ENCODE measurements at regions not wholly inside any gene's neighbourhood (a gene's known extent, or its start where the extent isn't known, plus 50 kb on each side); places are given as distances from the start of the nearest gene placed in this dataset.
A peak's percentile ranks its signal among the peaks of the same experiment; 100 is the strongest.
"Not testable (repeated sequence)": the region's sequence is repeated elsewhere in the genome, so short reads cannot be mapped to it uniquely, and the experiment has no call there.

- no peak for DNase-seq
- in situ Hi-C loops (cut with MboI; ENCODE audit: low pct_unique_long_range_greater_than_20kb, low sequenced_read_pairs) = no loop called here
Measured at GRCh38 chr12:114847441-114848035, 163.6 kb upstream of the TBX3 start.

- in situ Hi-C loops (cut with MboI; ENCODE audit: low pct_unique_long_range_greater_than_20kb, low sequenced_read_pairs) = no loop called here
- no peak for DNase-seq
Measured at GRCh38 chr12:114846771-114847170, 162.8 kb upstream of the TBX3 start.

DNA sequence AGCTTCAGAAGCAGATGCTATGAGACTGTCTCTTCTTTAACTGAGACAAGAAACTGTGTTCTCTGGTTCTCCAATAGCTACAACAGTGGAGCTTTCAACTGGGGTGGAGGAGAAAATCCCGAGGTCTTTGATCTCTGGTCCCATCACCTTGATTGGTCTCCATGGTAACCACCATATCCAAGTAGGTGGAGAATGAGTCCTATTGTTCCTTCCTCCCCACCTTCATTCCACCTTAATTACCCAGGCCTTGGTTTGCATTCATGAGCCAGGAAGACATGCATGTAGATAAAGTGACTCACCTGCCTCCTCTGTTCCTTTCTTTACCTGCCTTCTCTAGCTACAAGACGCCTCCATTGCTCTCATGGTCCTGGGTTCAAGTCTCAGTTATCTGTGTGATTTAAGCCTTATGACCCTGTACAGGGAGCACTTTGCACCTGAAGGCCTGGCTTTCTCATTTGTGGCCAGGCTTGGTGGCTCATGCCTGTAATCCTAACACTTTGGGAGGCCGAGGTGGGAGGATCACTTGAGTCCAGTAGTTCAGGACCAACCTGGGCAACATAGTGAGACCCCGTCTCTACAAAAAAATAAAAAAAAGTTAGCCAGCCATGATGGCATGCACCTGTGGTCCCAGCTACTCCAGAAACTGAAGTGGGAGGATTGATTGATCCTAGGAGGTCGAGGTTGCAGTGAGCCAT lies 157.7 kb upstream of the TBX3 start:
- DNase-seq = no peak
- in situ Hi-C loops (cut with MboI; ENCODE audit: low pct_unique_long_range_greater_than_20kb, low sequenced_read_pairs) = no loop called here

DNA sequence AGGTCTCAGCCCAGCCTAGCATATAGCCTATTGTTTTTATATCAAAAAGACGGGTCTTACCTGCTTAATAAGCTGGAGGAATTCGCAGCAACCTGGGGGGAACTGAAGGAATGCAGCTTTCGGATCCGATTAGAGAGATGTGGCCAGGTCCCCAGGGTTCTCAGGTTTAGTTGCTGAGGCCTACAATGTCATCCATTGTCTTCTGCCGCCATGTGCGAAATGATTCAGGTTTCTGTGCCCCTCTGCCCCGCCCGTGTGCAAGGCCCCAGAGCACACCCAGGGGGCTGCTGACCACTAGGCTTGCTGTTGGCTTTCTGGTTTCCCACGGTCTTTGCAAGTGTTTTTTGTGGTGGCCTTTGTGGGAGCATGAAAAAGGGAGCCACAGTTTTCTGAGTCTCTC lies 154.5 kb upstream of the TBX3 start:
- no peak for DNase-seq
- in situ Hi-C loops (cut with MboI; ENCODE audit: low pct_unique_long_range_greater_than_20kb, low sequenced_read_pairs) = no loop called here

DNA sequence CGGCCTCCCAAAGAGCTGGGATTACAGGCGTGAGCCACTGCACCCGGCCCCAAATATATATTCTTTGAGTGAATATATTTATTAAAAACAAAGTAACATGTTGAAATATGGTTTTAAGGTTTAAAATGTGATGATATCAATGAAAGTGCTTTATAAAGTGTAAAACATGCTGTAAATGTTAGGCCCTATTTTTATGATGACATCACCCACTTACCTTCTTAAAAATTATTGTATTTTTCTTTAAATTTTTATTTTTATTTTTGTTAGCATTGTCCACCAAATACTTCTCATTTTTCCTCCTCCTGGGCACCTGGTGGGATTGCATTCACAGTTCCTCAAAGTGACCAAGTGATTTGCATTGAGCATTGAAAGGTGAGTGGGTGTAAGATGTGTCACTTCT lies 152.6 kb upstream of the TBX3 start:
- no peak for DNase-seq
- in situ Hi-C loops (cut with MboI; ENCODE audit: low pct_unique_long_range_greater_than_20kb, low sequenced_read_pairs) = no loop called here

DNA sequence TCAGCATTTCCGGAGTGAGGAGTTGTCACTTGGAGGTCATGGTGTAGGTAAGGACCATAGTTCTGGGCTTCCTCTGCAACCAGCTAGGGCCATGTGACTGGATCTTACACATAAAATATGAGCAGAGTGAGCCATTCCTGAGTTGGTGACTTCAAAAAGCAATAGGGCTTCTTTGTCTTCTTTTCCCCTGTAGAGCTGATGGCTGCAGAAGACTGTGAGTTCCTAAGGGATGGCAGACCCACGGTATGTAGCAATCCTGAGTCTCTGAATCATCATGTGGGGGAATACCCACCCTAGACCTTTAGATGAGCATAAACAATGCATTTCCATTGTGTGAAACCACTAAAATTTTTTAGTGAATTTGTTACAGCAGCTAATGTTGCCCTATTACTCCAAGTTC lies 151.1 kb upstream of the TBX3 start:
- no peak for DNase-seq
- in situ Hi-C loops (cut with MboI; ENCODE audit: low pct_unique_long_range_greater_than_20kb, low sequenced_read_pairs) = no loop called here

DNA sequence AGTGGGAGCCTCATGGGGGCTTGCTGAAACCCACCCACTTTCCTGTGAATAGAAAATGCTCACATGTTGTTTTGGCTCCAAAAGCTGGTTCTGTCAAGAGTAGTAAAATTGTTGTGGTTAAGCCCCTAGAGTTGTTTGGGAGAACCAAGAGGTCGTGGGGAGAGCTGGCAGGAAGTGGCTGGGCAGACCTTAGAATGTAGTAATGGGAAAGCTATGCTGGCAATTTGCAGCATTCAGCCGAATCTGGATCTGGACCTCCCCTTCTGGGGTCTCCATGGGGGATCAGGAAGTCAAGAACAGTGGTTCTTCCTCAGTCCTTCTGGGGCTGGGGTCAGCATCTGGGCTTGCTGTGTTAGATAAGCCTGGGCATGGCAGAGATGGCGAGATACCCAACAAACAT lies 150.6 kb upstream of the TBX3 start:
- in situ Hi-C loops (cut with MboI; ENCODE audit: low pct_unique_long_range_greater_than_20kb, low sequenced_read_pairs) = no loop called here
- DNase-seq = no peak

GRCh38 chr12:114829833-114830232 lies 145.9 kb upstream of the TBX3 start:
- in situ Hi-C loops (cut with MboI; ENCODE audit: low pct_unique_long_range_greater_than_20kb, low sequenced_read_pairs) = no loop called here
- DNase-seq = no peak

- DNase-seq; in situ Hi-C loops (cut with MboI; ENCODE audit: low pct_unique_long_range_greater_than_20kb, low sequenced_read_pairs): not testable (repeated sequence)
Measured at GRCh38 chr12:114829244-114829643, 145.3 kb upstream of the TBX3 start.

DNA sequence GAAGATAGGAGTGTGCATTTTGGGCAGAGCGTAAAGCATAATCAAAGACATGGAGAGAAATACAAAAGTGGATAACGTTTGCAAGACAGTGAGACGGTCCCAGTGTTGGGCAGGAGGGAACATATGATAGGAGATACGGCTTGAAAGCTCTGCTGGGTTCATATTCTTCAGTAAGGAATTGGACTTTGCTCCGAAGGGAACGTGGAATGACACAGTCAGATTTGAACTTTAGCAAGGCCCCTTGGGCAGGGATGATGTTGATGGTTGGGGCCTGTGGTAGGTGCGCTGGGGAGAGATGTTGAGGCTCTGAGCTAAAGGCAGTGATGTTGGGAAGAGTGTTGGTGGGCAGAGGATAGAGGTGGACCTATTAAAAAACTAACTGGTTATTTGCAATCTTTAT lies 143.5 kb upstream of the TBX3 start:
- no peak for DNase-seq
- in situ Hi-C loops (cut with MboI; ENCODE audit: low pct_unique_long_range_greater_than_20kb, low sequenced_read_pairs) = no loop called here

GRCh38 chr12:114826244-114826643 lies 142.3 kb upstream of the TBX3 start:
- in situ Hi-C loops (cut with MboI; ENCODE audit: low pct_unique_long_range_greater_than_20kb, low sequenced_read_pairs) = no loop called here

DNA sequence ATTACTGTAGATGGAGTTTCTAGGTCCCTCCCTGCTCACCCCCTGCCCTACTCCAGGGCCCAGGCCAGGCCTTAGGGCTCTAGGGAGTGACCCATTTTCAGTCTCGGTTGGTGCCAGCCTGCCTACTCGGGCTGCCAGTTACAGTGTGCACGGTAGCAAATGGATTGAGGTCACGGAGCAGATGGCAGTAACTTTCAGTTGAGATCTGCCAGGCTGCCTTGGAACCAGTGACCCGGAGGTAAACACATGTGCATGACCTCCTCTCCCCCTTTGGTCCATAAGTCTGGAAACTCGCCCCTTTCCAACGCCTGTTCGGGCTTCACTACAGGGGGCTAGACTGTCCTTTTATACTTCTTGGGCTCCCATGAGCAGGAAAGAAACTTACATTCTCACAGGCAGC lies 139.7 kb upstream of the TBX3 start:
- no peak for DNase-seq
- in situ Hi-C loops (cut with MboI; ENCODE audit: low pct_unique_long_range_greater_than_20kb, low sequenced_read_pairs) = no loop called here

More at GRCh38 chr12:114826244-114826643, 142.3 kb upstream of the TBX3 start:
- DNase-seq = no peak

- no peak for DNase-seq
- in situ Hi-C loops (cut with MboI; ENCODE audit: low pct_unique_long_range_greater_than_20kb, low sequenced_read_pairs) = no loop called here
Measured at GRCh38 chr12:114821570-114821969, 137.6 kb upstream of the TBX3 start.

- DNase-seq = no peak
- in situ Hi-C loops (cut with MboI; ENCODE audit: low pct_unique_long_range_greater_than_20kb, low sequenced_read_pairs) = no loop called here
Measured at GRCh38 chr12:114820796-114821195, 136.8 kb upstream of the TBX3 start.

DNA sequence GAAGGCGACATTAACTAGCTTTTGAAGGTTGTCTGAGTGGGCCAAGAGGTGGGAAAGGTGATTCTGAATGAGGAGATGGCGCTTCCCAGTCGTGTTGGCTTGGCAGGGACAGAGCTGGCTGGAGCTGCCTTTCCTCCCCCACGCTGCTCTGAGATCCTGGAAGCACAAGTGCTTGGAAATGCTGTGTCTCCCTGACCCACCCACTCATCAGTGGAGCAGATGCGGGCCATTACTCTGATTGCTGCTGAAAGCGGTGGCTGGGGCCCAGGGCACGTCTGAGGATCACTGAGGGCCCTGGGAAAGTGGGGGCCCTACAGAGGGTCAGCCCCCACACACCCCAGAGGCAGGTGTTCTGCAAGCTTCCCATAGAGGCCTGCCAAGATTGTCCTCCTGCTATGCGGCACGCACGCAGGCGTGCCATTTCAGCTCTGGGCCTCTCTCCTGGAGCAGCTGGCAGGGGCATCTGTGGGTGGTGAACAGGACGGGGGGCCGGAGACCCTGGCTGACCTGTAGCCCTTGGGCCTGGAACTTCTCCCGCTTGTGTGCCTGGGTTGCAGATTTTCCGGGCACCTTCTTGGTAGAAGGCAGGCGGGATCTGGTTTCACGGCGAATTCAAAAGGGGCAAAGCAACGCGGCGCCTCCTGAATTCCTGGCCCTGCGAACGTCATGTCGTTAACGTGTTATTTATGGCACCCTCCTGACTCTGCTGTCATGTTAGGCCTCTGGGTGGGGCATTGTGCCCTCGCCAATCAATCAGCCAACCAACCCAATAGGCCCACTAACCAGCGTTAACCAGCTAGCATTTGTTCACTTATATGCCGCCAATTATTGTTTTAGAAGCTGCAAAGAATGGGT lies 133.8 kb upstream of the TBX3 start:
- in situ Hi-C loops (cut with MboI; ENCODE audit: low pct_unique_long_range_greater_than_20kb, low sequenced_read_pairs) = no loop called here
- DNase-seq = no peak

DNA sequence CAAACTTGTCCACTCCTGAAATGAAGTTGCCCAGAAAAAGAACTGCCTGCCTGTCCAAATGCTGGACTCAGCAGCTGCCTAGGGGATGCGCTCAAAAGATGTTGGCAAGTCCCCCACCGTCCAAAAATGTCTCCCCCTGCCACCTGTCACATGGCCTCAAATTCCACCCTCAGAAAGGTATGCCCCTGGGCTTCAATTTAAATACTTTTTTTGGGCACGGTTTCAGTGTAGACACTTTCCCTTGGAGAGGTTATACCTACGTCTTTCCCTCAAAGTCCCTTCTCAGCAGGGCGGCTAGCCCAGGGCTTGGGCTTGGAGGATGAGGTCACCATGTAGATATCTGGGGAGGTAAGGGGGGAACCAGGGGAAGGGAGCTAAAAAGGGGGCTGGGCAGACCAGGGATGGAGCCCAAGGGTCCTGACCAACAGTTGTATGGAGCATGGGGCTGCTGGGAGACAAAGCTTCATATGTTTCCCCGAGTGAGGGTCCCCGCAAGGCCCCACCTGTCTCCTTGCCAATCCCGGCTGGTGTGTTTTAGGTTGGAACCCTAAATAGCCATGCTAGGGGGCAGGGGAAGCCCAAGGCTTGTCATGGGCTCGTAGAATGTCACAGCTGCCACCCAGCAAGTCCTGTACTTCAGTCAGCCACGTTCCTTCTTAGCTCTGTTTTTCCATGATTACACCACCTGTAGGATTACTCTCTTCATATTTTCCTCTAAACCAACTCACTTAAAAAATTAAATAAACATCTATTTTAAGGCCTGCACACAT lies 131.2 kb upstream of the TBX3 start:
- in situ Hi-C loops (cut with MboI; ENCODE audit: low pct_unique_long_range_greater_than_20kb, low sequenced_read_pairs) = no loop called here
- no peak for DNase-seq

DNA sequence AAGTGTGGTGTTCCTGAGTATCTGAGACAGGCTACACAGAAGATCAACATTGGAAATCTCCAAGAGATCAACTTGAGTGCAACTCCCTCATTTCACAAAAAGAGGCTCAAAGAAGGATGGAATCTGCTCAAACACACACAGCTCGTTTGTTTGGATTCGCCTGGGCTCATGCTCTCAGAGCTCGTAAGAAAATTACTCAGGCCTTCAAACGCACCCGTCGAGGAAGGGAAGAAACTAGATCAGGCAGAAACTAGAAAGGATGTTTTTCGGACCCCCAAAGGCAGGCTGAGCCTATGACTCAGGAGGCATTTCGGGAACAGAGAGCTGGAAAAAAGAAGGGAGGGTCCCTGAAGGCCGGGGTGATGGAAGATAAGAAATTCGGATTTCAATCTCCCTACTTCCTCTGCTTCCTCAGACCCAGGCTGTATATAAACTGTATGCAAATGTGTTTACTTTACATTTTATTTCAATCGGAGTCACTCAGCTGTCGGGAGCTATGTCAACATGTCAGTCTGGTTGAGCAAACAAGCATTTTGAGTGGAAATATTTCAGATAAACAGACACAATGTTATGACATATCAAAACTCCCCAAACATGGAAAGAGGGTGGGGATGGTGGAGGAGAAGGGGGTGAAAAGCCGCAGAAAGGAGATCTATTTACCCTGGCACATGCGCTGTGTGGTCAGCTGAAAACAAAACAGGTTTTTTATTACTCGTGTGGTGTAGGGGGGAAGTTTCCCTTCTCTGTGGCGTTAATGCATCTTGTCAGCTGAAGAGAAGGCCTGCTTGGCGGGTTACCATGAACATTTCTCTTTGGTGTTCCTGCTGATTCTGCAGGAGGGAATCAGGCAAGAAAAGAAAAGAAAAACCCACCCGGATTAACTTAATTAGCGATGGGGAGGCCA lies 129.1 kb upstream of the TBX3 start:
- peak; percentile 1 for DNase-seq
- in situ Hi-C loops (cut with MboI; ENCODE audit: low pct_unique_long_range_greater_than_20kb, low sequenced_read_pairs) = no loop called here

- in situ Hi-C loops (cut with MboI; ENCODE audit: low pct_unique_long_range_greater_than_20kb, low sequenced_read_pairs) = no loop called here
Measured at GRCh38 chr12:114812384-114812783, 128.4 kb upstream of the TBX3 start.

DNA sequence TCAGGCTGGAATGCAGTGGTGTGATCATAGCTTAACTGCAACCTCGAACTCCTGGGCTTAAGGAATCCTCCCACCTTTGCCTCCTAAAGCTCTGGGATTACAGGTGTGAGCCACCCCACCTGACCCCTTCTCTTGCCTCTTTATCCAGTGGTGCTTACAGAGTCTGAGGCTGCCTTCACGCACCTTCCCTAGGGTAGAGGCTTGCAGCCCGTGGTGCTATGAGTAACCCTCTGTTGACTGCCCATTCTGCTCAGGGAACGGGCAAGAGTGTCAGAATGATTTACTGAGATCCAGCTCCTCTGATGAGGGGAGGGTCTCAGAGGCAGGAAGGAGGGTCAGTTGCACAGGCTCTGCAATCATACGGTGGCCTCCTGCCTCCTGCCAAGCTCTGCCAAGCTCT lies 125.1 kb upstream of the TBX3 start:
- DNase-seq = no peak
- in situ Hi-C loops (cut with MboI; ENCODE audit: low pct_unique_long_range_greater_than_20kb, low sequenced_read_pairs) = no loop called here

More at GRCh38 chr12:114812384-114812783, 128.4 kb upstream of the TBX3 start:
- DNase-seq = no peak
